B cell (primary cell): ENCODE measurements at regions not wholly inside any gene's neighbourhood (a gene's known extent, or its start where the extent isn't known, plus 50 kb on each side); places are given as distances from the start of the nearest gene placed in this dataset.

Source experiments
- ATAC-seq: fragments of 200-7000 bp; cut with Tn5 transposase; one replicate; pipeline ENCODE4 v1.10.0; 2021; ENCODE audit warnings: low read depth, mild to moderate bottlenecking, moderate number of reproducible peaks, moderate library complexity
- CTCF ChIA-PET: fragments of 350-600 bp; sonication (Branson Sonifier 250); formaldehyde crosslinking; loops from one replicate; lab custom pipeline; 2021; ENCODE audit warnings: antibody characterized with exemption, inconsistent platforms; lab: Charles Lee
- POLR2A ChIA-PET: fragments of 350-600 bp; sonication (Branson Sonifier 250); formaldehyde crosslinking; loops from one replicate; lab custom pipeline; 2021; ENCODE audit warnings: antibody characterized with exemption; lab: Charles Lee
- DNase-seq: peaks from one replicate; pipeline ENCODE4 v3.0.0; 2013
- H2AFZ ChIP-seq: 2 replicates; pipeline ENCODE4 v1.6.1; 2012; ENCODE audit warnings: mild to moderate bottlenecking, low read depth, low read length; ENCODE audit not compliant: insufficient read depth, poor library complexity, severe bottlenecking
- H3K27ac ChIP-seq, 2 donors: 1 replicate in 1 of 2; 2 replicates in 1 of 2; pipeline ENCODE4 v1.5.1; 2012 to 2013; ENCODE audit warnings: low read length in 2 of 2, mild to moderate bottlenecking in 2 of 2, moderate library complexity in 1 of 2
- H3K27me3 ChIP-seq, 4 experiments: fragments of 200-600 bp in 1 of 4; sonication (generic) in 1 of 4; replicated peaks in 1 of 4; 1 replicate in 2 of 4; 2 replicates in 2 of 4; pipeline versions ENCODE4 v1.6.1 to v1.7.0; 2013 to 2016; ENCODE audit warnings: low read length in 3 of 4, mild to moderate bottlenecking in 2 of 4, mixed read lengths in 1 of 4, moderate library complexity in 1 of 4; ENCODE audit not compliant: insufficient read depth in 4 of 4, control insufficient read depth in 3 of 4; ENCODE audit errors: control extremely low read depth in 1 of 4
- H3K36me3 ChIP-seq, 2 experiments: replicated peaks in 1 of 2; 1 replicate in 1 of 2; 2 replicates in 1 of 2; pipeline versions ENCODE4 v1.6.1 to v1.7.1; 2013; ENCODE audit warnings: low read length in 1 of 2; ENCODE audit not compliant: insufficient read depth in 2 of 2, control insufficient read depth in 1 of 2; ENCODE audit errors: control extremely low read depth in 1 of 2, extremely low read depth in 1 of 2
- H3K4me1 ChIP-seq, 2 donors: fragments of 200-600 bp in 1 of 2; sonication (generic) in 1 of 2; 1 replicate in 1 of 2; 2 replicates in 1 of 2; pipeline versions ENCODE4 v1.5.1 to v1.6.1; 2013 to 2017; ENCODE audit warnings: low read length in 2 of 2; ENCODE audit not compliant: control insufficient read depth in 2 of 2, insufficient read depth in 2 of 2
- H3K4me2 ChIP-seq: replicated peaks from 2 replicates; pipeline ENCODE3; 2012; ENCODE audit warnings: mild to moderate bottlenecking, low read depth, low read length; ENCODE audit not compliant: poor library complexity, severe bottlenecking
- H3K4me3 ChIP-seq, 5 experiments: fragments of 200-600 bp in 1 of 5; sonication (generic) in 1 of 5; 1 replicate in 3 of 5; 2 replicates in 2 of 5; pipeline versions ENCODE4 v1.5.1 to v1.7.0; 2011 to 2016; ENCODE audit warnings: low read length in 4 of 5, mild to moderate bottlenecking in 4 of 5, low read depth in 2 of 5, control low read depth in 1 of 5, moderate library complexity in 1 of 5; ENCODE audit not compliant: insufficient read depth in 1 of 5; ENCODE audit errors: control extremely low read depth in 1 of 5, extremely low read depth in 1 of 5
- H3K79me2 ChIP-seq: fragments of 200-600 bp; sonication (generic); one replicate; pipeline ENCODE4 v1.6.0; 2016; ENCODE audit warnings: low read length; ENCODE audit not compliant: control insufficient read depth, insufficient read depth
- H3K9ac ChIP-seq: fragments of 200-600 bp; sonication (generic); 2 replicates; pipeline ENCODE4 v1.6.1; 2017; ENCODE audit warnings: mild to moderate bottlenecking, low read length, moderate library complexity
- H3K9me3 ChIP-seq, 3 donors: one replicate each; pipeline versions ENCODE4 v1.6.1 to v1.7.1; 2013; ENCODE audit warnings: low read length in 2 of 3; ENCODE audit not compliant: control insufficient read depth in 2 of 3, insufficient read depth in 1 of 3; ENCODE audit errors: control extremely low read depth in 1 of 3
- H4K20me1 ChIP-seq: 2 replicates; pipeline ENCODE4 v1.6.0; 2012; ENCODE audit warnings: mild to moderate bottlenecking, low read length; ENCODE audit not compliant: insufficient read depth, control insufficient read depth, poor library complexity, severe bottlenecking
- H3K27ac Mint-ChIP-seq: one replicate; pipeline ENCODE4 v1.8.0; 2021; ENCODE audit warnings: mixed read lengths
- H3K27me3 Mint-ChIP-seq: one replicate; pipeline ENCODE4 v1.8.0; 2021; ENCODE audit warnings: mixed read lengths
- H3K4me1 Mint-ChIP-seq: one replicate; pipeline ENCODE4 v1.8.0; 2021; ENCODE audit warnings: mixed read lengths
- H3K4me3 Mint-ChIP-seq: one replicate; pipeline ENCODE4 v1.8.0; 2021; ENCODE audit warnings: mixed read lengths
- H3K9me3 Mint-ChIP-seq: one replicate; pipeline ENCODE4 v1.8.0; 2022; ENCODE audit warnings: mixed read lengths; ENCODE audit not compliant: insufficient read depth
- CTCF ChIP-seq: fragments of 200-600 bp; IDR thresholded peaks from one replicate; pipeline ENCODE4 v1.8.0; 2022; ENCODE audit warnings: antibody characterized with exemption, mild to moderate bottlenecking
- EZH2 ChIP-seq: IDR thresholded peaks from 2 replicates; pipeline ENCODE4 v1.6.1; 2012; ENCODE audit warnings: borderline replicate concordance, low read depth, mild to moderate bottlenecking, moderate library complexity, low read length; ENCODE audit not compliant: insufficient read depth, poor library complexity, severe bottlenecking
- WGBS: methylation state at CpG from one replicate; pipeline ENCODE4 v1.1.5; 2013; ENCODE audit warnings: missing lambda C conversion rate; ENCODE audit not compliant: insufficient coverage; 5-methylcytosine and 5-hydroxymethylcytosine counted together
- intact Hi-C: fragments of 100-400 bp; cut with micrococcal nuclease; formaldehyde crosslinking; loops from one replicate; pipeline ENCODE4 v1.10.0; 2022

- H3K36me3 ChIP-seq = no peaks in the 10 kb centered on the region
- H3K4me1 ChIP-seq = no peaks in the 10 kb centered on the region
- H3K4me2 ChIP-seq = no peak overlapping the region
- DNase-seq (no peak), ATAC-seq (no peak)
- H4K20me1 ChIP-seq = no peaks in the 10 kb centered on the region
- ChIA-PET POLR2A (no interaction called here), CTCF (no interaction called here)
- 90% methylated on average over 9 of the region's 10 CpGs for WGBS
- H3K27me3 ChIP-seq = no peaks in the 10 kb centered on the region
- no peak overlapping the region for H3K4me3 Mint-ChIP-seq
- intact Hi-C loops = no loop called here
- no peak overlapping the region for H3K27ac ChIP-seq
- no peaks in the 10 kb centered on the region for H3K27me3 Mint-ChIP-seq
- no peak overlapping the region for H3K9ac ChIP-seq
- no peak overlapping the region for H3K27ac Mint-ChIP-seq
- TF ChIP-seq EZH2 (no peak), CTCF (no peak)
- H3K79me2 ChIP-seq = no peaks in the 10 kb centered on the region
- H3K9me3 ChIP-seq = peaks cover 0 to 7% (median 0%) of the 10 kb centered on the region in 3 donors
- no peak overlapping the region for H3K4me3 ChIP-seq
- no peak overlapping the region for H2AFZ ChIP-seq
- H3K9me3 Mint-ChIP-seq = peaks cover under 1% of the 10 kb centered on the region
- no peaks in the 10 kb centered on the region for H3K4me1 Mint-ChIP-seq
Measured at GRCh38 chr1:187074445-187075048, 245.8 kb downstream of the PLA2G4A start.

- Mint-ChIP-seq H3K4me1 (no peaks in the 10 kb centered on the region), H3K4me3 (no peak overlapping the region), H3K27me3 (no peaks in the 10 kb centered on the region), H3K9me3 (peaks cover 3% of the 10 kb centered on the region), H3K27ac (no peak overlapping the region)
- no peak overlapping the region for H3K4me3 ChIP-seq
- H3K79me2 ChIP-seq = no peaks in the 10 kb centered on the region
- ATAC-seq (no peak), DNase-seq (no peak)
- H3K9ac ChIP-seq = no peak overlapping the region
- WGBS = no CpG with 5 or more reads among the region's 2 CpGs
- H3K27ac ChIP-seq = no peak overlapping the region
- ChIA-PET POLR2A (no interaction called here), CTCF (no interaction called here)
- no peak for TF ChIP-seq CTCF
- no peak for TF ChIP-seq EZH2
- no peaks in the 10 kb centered on the region for H3K27me3 ChIP-seq
- intact Hi-C loops = no loop called here
- H3K4me2 ChIP-seq = no peak overlapping the region
- no peak overlapping the region for H2AFZ ChIP-seq
- H4K20me1 ChIP-seq = no peaks in the 10 kb centered on the region
- H3K4me1 ChIP-seq = no peaks in the 10 kb centered on the region
- H3K36me3 ChIP-seq = no peaks in the 10 kb centered on the region
- H3K9me3 ChIP-seq = peaks cover 0 to 7% (median 0%) of the 10 kb centered on the region in 3 donors
Measured at GRCh38 chr1:187076922-187077321, 248.2 kb downstream of the PLA2G4A start.
